Endothelial cell of umbilical vein (primary cell): ENCODE measurements at regions not wholly inside any gene's neighbourhood (a gene's known extent, or its start where the extent isn't known, plus 50 kb on each side); places are given as distances from the start of the nearest gene placed in this dataset.

Experiments
- BruUV-seq: library from RNA; stranded (reverse); fragments of 400-500 nt; replicated peaks from 2 replicates; lab custom pipeline; 2021; lab: Mats Ljungman, UMichigan
- CTCF ChIA-PET: fragments of 300-600, 350-600 bp; sonication (Branson Sonifier 250); formaldehyde crosslinking; loops from one replicate; lab custom pipeline; 2021; ENCODE audit warnings: antibody characterized with exemption, inconsistent platforms; lab: Charles Lee
- POLR2A ChIA-PET: fragments of 300-600, 350-600 bp; sonication (Branson Sonifier 250); formaldehyde crosslinking; loops from one replicate; lab custom pipeline; 2021; ENCODE audit warnings: antibody characterized with exemption, inconsistent platforms; lab: Charles Lee
- DNase-seq: peaks from one replicate; pipeline ENCODE4 v3.0.0-alpha.2; 2011; ENCODE audit warnings: low read depth, low spot score
- FAIRE-seq: peaks from 2 replicates; lab custom pipeline; 2011; peaks lifted over from hg19 to GRCh38; lab: Jason Lieb, UNC
- H2AFZ ChIP-seq: 2 replicates; pipeline ENCODE4 v1.6.0; 2012; ENCODE audit warnings: low read depth, low read length, control low read depth, inconsistent platforms
- H3K27ac ChIP-seq: 2 replicates; pipeline ENCODE4 v1.5.1; 2011; ENCODE audit warnings: low read depth, mild to moderate bottlenecking, control low read depth, low read length, moderate library complexity; ENCODE audit not compliant: insufficient read depth
- H3K27me3 ChIP-seq, 2 experiments: 2 replicates each; pipeline versions ENCODE4 v1.6.0 to v1.6.1; 2011; ENCODE audit warnings: low read length in 2 of 2, mixed read lengths in 1 of 2; ENCODE audit not compliant: control insufficient read depth in 2 of 2, insufficient read depth in 2 of 2
- H3K36me3 ChIP-seq, 2 experiments: 2 replicates in 1 of 2; 3 replicates in 1 of 2; pipeline ENCODE4 v1.5.1; 2011; ENCODE audit warnings: low read length in 2 of 2, mild to moderate bottlenecking in 1 of 2, moderate library complexity in 1 of 2; ENCODE audit not compliant: control insufficient read depth in 2 of 2, insufficient read depth in 2 of 2; ENCODE audit errors: extremely low read depth in 1 of 2
- H3K4me1 ChIP-seq: 3 replicates; pipeline ENCODE4 v1.5.1; 2011; ENCODE audit warnings: mild to moderate bottlenecking, low read length; ENCODE audit not compliant: control insufficient read depth, insufficient read depth; ENCODE audit errors: extremely low read depth
- H3K4me2 ChIP-seq: 2 replicates; pipeline ENCODE4 v1.6.1; 2011; ENCODE audit warnings: low read length, control low read depth, mixed read lengths; ENCODE audit not compliant: insufficient read depth
- H3K4me3 ChIP-seq, 3 experiments: fragments of 200-600 bp in 1 of 3; sonication (generic), shearing (Covaris generic) in 1 of 3; replicated peaks in 1 of 3; 2 replicates each; pipeline ENCODE4 v1.5.1; 2011 to 2016; ENCODE audit warnings: control low read depth in 3 of 3, low read length in 3 of 3, mild to moderate bottlenecking in 2 of 3, inconsistent platforms in 1 of 3, low read depth in 1 of 3, moderate library complexity in 1 of 3; ENCODE audit not compliant: insufficient read depth in 1 of 3
- H3K79me2 ChIP-seq: 2 replicates; pipeline ENCODE4 v1.6.0; 2012; ENCODE audit warnings: low read length, inconsistent platforms; ENCODE audit not compliant: control insufficient read depth, insufficient read depth
- H3K9ac ChIP-seq: replicated peaks from 2 replicates; pipeline ENCODE3; 2011; ENCODE audit warnings: low read length, control low read depth; ENCODE audit not compliant: insufficient read depth; ENCODE audit errors: extremely low read depth
- H3K9me1 ChIP-seq: replicated peaks from 3 replicates; pipeline ENCODE4 v1.6.0; 2011; ENCODE audit warnings: mild to moderate bottlenecking, low read length; ENCODE audit not compliant: control insufficient read depth, insufficient read depth; ENCODE audit errors: extremely low read depth
- H3K9me3 ChIP-seq: replicated peaks from 2 replicates; pipeline ENCODE4 v1.5.1; 2012; ENCODE audit warnings: low read length, inconsistent platforms; ENCODE audit not compliant: control insufficient read depth, insufficient read depth
- H4K20me1 ChIP-seq: replicated peaks from 2 replicates; pipeline ENCODE3; 2011; ENCODE audit warnings: mild to moderate bottlenecking, low read length; ENCODE audit not compliant: control insufficient read depth, insufficient read depth; ENCODE audit errors: extremely low read depth
- CTCF ChIP-seq, 2 donors: IDR thresholded peaks; 1 replicate in 1 of 2; 2 replicates in 1 of 2; pipeline ENCODE4 v1.5.1; 2011; ENCODE audit warnings: low read length in 2 of 2, mild to moderate bottlenecking in 2 of 2, moderate library complexity in 2 of 2, control low read depth in 1 of 2, inconsistent platforms in 1 of 2, low read depth in 1 of 2; ENCODE audit not compliant: insufficient read depth in 1 of 2; ENCODE audit errors: extremely low read depth in 1 of 2
- EZH2 ChIP-seq: IDR thresholded peaks from 2 replicates; pipeline ENCODE4 v1.6.1; 2012; ENCODE audit warnings: borderline replicate concordance, low read depth, mild to moderate bottlenecking, moderate library complexity, low read length, inconsistent platforms; ENCODE audit not compliant: severe bottlenecking
- FOS ChIP-seq: IDR thresholded peaks from 2 replicates; pipeline ENCODE4 v1.6.1; 2011; ENCODE audit warnings: mild to moderate bottlenecking, low read length, moderate library complexity, borderline replicate concordance; ENCODE audit not compliant: insufficient read depth
- GATA2 ChIP-seq: IDR thresholded peaks from 2 replicates; pipeline ENCODE4 v1.7.0; 2011; ENCODE audit warnings: low read depth, mild to moderate bottlenecking, moderate library complexity, mixed read lengths, low read length; ENCODE audit not compliant: insufficient read length, insufficient read depth
- JUN ChIP-seq: IDR thresholded peaks from 2 replicates; pipeline ENCODE4 v1.6.1; 2011; ENCODE audit warnings: borderline replicate concordance, low read depth; ENCODE audit not compliant: insufficient read length, insufficient read depth
- MYC ChIP-seq: IDR thresholded peaks from one replicate; pipeline ENCODE4 v1.6.1; 2011; ENCODE audit warnings: mild to moderate bottlenecking, low read depth, low read length
- POLR2A ChIP-seq: IDR thresholded peaks from 2 replicates; pipeline ENCODE4 v1.6.1; 2012; ENCODE audit warnings: low read depth, mild to moderate bottlenecking, control low read depth, low read length
- POLR2AphosphoS5 ChIP-seq: IDR thresholded peaks from 2 replicates; pipeline ENCODE4 v1.6.1; 2012; ENCODE audit warnings: low read depth, mild to moderate bottlenecking, control low read depth, low read length, moderate library complexity; ENCODE audit not compliant: insufficient read depth
- dilution Hi-C: fragments of 300-500 bp; cut with MboI; formaldehyde crosslinking; loops from one replicate; pipeline ENCODE4 v1.15.0; 2019; ENCODE audit warnings: low sequenced_read_pairs; ENCODE audit not compliant: extremely low pct_ligation_motif_present
- intact Hi-C: fragments of 100-400 bp; cut with micrococcal nuclease; formaldehyde crosslinking; loops from one replicate; pipeline ENCODE4 v1.10.0; 2022

GRCh38 chr7:16967300-16967811 lies 85.6 kb upstream of the AGR3 start:
- Histone ChIP-seq H3K9ac (no peak overlapping the region), H3K27me3 (no peaks in the 10 kb centered on the region), H3K27ac (no peak overlapping the region), H4K20me1 (no peaks in the 10 kb centered on the region), H3K4me1 (peaks cover 12% of the 10 kb centered on the region), H2AFZ (peak overlapping the region; percentile 57), H3K9me3 (no peaks in the 10 kb centered on the region), H3K9me1 (no peaks in the 10 kb centered on the region), H3K36me3 (no peaks in the 10 kb centered on the region), H3K79me2 (no peaks in the 10 kb centered on the region), H3K4me2 (no peak overlapping the region), H3K4me3 (no peak overlapping the region)
- ChIA-PET CTCF (no interaction called here), POLR2A (no interaction called here)
- no TSS peak for BruUV-seq
- FAIRE-seq, result no peak
- peak; percentile 37 for DNase-seq
- TF ChIP-seq POLR2AphosphoS5 (no peak), MYC (no peak), JUN (no peak), EZH2 (no peak), FOS (no peak), POLR2A (no peak), GATA2 (no peak), CTCF (IDR thresholded peaks at IDR 0.05; ENCODE audit: extremely low read depth in 1 of 2, insufficient read depth in 1 of 2, low read depth in 1 of 2, low read length in 2 of 2) (no peak)
- dilution Hi-C loops (no loop called here), intact Hi-C loops (no loop called here)
